GM23338 (cell line): ENCODE measurements at regions not wholly inside any gene's neighbourhood (a gene's known extent, or its start where the extent isn't known, plus 50 kb on each side); places are given as distances from the start of the nearest gene placed in this dataset.

Experiments used
- ATAC-seq: fragments of 200-7000 bp; cut with Tn5 transposase; 3 replicates; pipeline ENCODE4 v1.9.1; 2020
- DNase-seq: peaks from one replicate; pipeline ENCODE4 v3.0.0-alpha.2; 2015; ENCODE audit warnings: low spot score
- H2AFZ ChIP-seq: fragments of 200-600 bp; sonication (generic); 2 replicates; pipeline ENCODE4 v1.8.0; 2016; ENCODE audit warnings: antibody characterized with exemption, mild to moderate bottlenecking, moderate library complexity
- H3F3A ChIP-seq: fragments of 200-600 bp; sonication (generic); replicated peaks from 2 replicates; pipeline ENCODE4 v1.8.0; 2017; ENCODE audit warnings: antibody characterized with exemption, mixed run types, low read depth
- H3K27ac ChIP-seq: fragments of 200-600 bp; sonication (generic); 2 replicates; pipeline ENCODE4 v1.6.1; 2016; ENCODE audit warnings: low read depth
- H3K27me3 ChIP-seq: fragments of 200-600 bp; sonication (generic); 2 replicates; pipeline ENCODE4 v1.8.0; 2016; ENCODE audit warnings: mild to moderate bottlenecking, mixed run types, moderate library complexity; ENCODE audit not compliant: insufficient read depth
- H3K36me3 ChIP-seq: fragments of 200-600 bp; sonication (generic); 2 replicates; pipeline ENCODE4 v1.8.0; 2016; ENCODE audit warnings: mild to moderate bottlenecking; ENCODE audit not compliant: insufficient read depth
- H3K4me1 ChIP-seq: fragments of 200-600 bp; sonication (generic); 2 replicates; pipeline ENCODE4 v1.8.0; 2016; ENCODE audit warnings: mild to moderate bottlenecking, moderate library complexity; ENCODE audit not compliant: insufficient read depth
- H3K4me2 ChIP-seq: fragments of 200-600 bp; sonication (generic); 2 replicates; pipeline ENCODE4 v1.7.1; 2017; ENCODE audit warnings: mixed run types
- H3K4me3 ChIP-seq: fragments of 200-600 bp; sonication (generic); 2 replicates; pipeline ENCODE4 v1.6.1; 2016; ENCODE audit warnings: mixed run types
- H3K79me2 ChIP-seq: fragments of 200-600 bp; sonication (generic); replicated peaks from 2 replicates; pipeline ENCODE4 v1.8.0; 2017; ENCODE audit warnings: mild to moderate bottlenecking; ENCODE audit not compliant: insufficient read depth
- H3K9me2 ChIP-seq: fragments of 200-600 bp; sonication (generic); 2 replicates; pipeline ENCODE4 v1.8.0; 2017; ENCODE audit not compliant: insufficient read depth
- H4K20me1 ChIP-seq: fragments of 200-600 bp; sonication (generic); replicated peaks from 2 replicates; pipeline ENCODE4 v1.8.0; 2017; ENCODE audit warnings: mild to moderate bottlenecking; ENCODE audit not compliant: insufficient read depth
- H3K27ac Mint-ChIP-seq: 2 replicates; pipeline ENCODE4 v1.8.0; 2020; ENCODE audit warnings: inconsistent platforms, mild to moderate bottlenecking, moderate library complexity, mixed read lengths
- H3K27me3 Mint-ChIP-seq: 3 replicates; pipeline ENCODE4 v1.8.0; 2022; ENCODE audit warnings: low read depth, mild to moderate bottlenecking, moderate library complexity, mixed read lengths, inconsistent platforms; ENCODE audit not compliant: insufficient read depth, poor library complexity
- H3K36me3 Mint-ChIP-seq: 3 replicates; pipeline ENCODE4 v1.8.0; 2021; ENCODE audit warnings: low read depth, mild to moderate bottlenecking, inconsistent platforms, moderate library complexity, mixed read lengths
- H3K4me1 Mint-ChIP-seq: 3 replicates; pipeline ENCODE4 v1.8.0; 2020; ENCODE audit warnings: mild to moderate bottlenecking, inconsistent platforms, mixed read lengths
- H3K4me3 Mint-ChIP-seq: 3 replicates; pipeline ENCODE4 v1.8.0; 2021; ENCODE audit warnings: moderate library complexity, mild to moderate bottlenecking, inconsistent platforms, mixed read lengths
- H3K9me3 Mint-ChIP-seq: 3 replicates; pipeline ENCODE4 v1.8.0; 2020; ENCODE audit warnings: moderate library complexity, mild to moderate bottlenecking, inconsistent platforms, mixed read lengths
- CREB1 ChIP-seq: fragments of 250-450 bp; sonication (Bioruptor Pico); IDR thresholded peaks from 2 replicates; pipeline ENCODE4 v1.5.0; 2020; ENCODE audit warnings: low read depth, mild to moderate bottlenecking, moderate library complexity
- CTCF ChIP-seq, 2 experiments: fragments of 200-600 bp in 1 of 2; sonication (generic) in 1 of 2; conservative IDR thresholded peaks; 2 replicates each; pipeline versions ENCODE4 v1.5.1 to v1.6.1; 2016 to 2017; ENCODE audit warnings: antibody characterized with exemption in 2 of 2, low read depth in 2 of 2, mild to moderate bottlenecking in 2 of 2, moderate library complexity in 1 of 2
- ETS1 ChIP-seq: IDR thresholded peaks from 2 replicates; pipeline ENCODE4 v1.6.1; 2016; ENCODE audit warnings: antibody characterized with exemption
- EZH2phosphoT487 ChIP-seq: fragments of 200-600 bp; sonication (generic); IDR thresholded peaks from one replicate; pipeline ENCODE4 v1.8.1; 2018; ENCODE audit warnings: antibody characterized with exemption; ENCODE audit not compliant: unreplicated experiment
- JUNB ChIP-seq: IDR thresholded peaks from one replicate; pipeline ENCODE4 v1.6.1; 2016; ENCODE audit warnings: antibody characterized with exemption; ENCODE audit not compliant: unreplicated experiment
- NANOG ChIP-seq: IDR thresholded peaks from 2 replicates; pipeline ENCODE4 v1.6.1; 2016; ENCODE audit warnings: antibody characterized with exemption, borderline replicate concordance
- POLR2AphosphoS5 ChIP-seq: IDR thresholded peaks from 2 replicates; pipeline ENCODE4 v1.6.1; 2016; ENCODE audit warnings: antibody characterized with exemption, low read depth
- STAT1 ChIP-seq: IDR thresholded peaks from one replicate; pipeline ENCODE4 v1.6.1; 2016; ENCODE audit warnings: antibody characterized with exemption; ENCODE audit not compliant: unreplicated experiment
- ZNF114 ChIP-seq: fragments of 250-450 bp; sonication (Bioruptor Pico); IDR thresholded peaks from 2 replicates; pipeline ENCODE4 v1.5.0; 2020; ENCODE audit warnings: mild to moderate bottlenecking, moderate library complexity
- ZNF462 ChIP-seq: fragments of 250-450 bp; sonication (Bioruptor Pico); IDR thresholded peaks from 2 replicates; pipeline ENCODE4 v1.5.0; 2020; ENCODE audit warnings: mild to moderate bottlenecking, moderate library complexity
- TF ChIP-seq, protein P1 (sequence below): IDR thresholded peaks from one replicate; pipeline ENCODE4 v1.6.1; 2018; ENCODE audit warnings: antibody characterized with exemption; ENCODE audit not compliant: unreplicated experiment

DNA sequence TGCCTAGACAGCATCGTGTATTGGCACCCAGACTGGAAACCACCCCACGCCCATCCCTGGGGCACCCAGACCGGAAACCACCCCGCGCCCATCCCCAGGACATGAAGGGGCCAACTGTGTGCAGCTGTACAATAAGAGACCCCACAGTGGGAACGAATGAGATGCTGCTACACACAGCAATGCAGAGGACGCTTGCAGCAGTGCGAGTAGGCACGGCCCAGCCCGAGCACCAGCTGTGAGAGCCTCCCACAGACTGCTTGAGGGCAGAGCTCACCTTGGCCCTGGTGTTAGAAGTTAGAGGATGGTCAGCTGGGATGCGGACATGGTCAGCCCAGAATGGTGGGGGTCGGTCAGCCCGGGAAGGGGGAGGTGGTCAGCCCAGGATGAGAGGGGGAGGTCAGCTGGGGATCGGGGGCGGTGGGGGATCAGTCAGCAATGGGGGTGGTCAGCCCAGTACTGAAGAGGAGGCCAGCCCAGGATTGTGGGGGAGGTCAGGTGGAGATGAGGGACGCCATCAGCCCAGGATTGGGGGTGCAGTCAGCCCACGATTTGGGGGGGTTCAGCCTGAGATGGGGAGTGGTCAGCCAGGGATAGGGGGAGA, 340.0 kb downstream of the C16orf95 start:
- H3K4me1 ChIP-seq = no peaks in the 10 kb centered on the region

More for the DNA sequence above, 340.0 kb downstream of the C16orf95 start:
- Mint-ChIP-seq H3K4me3 (no peak overlapping the region), H3K4me1 (peaks cover 2% of the 10 kb centered on the region; the same call in 2 of the 3 replicates), H3K9me3 (peaks cover 4% of the 10 kb centered on the region; the same call in 2 of the 3 replicates), H3K36me3 (no peaks in the 10 kb centered on the region), H3K27me3 (no peaks in the 10 kb centered on the region), H3K27ac (no peak overlapping the region)
- Histone ChIP-seq H2AFZ (no peak overlapping the region), H3K36me3 (no peaks in the 10 kb centered on the region), H3K27me3 (no peaks in the 10 kb centered on the region), H4K20me1 (no peaks in the 10 kb centered on the region), H3K9me2 (0 out of 2 replicates have a peak, but pooled peaks cover 3% of the 10 kb centered on the region), H3K27ac (no peak overlapping the region), H3K4me3 (no peak overlapping the region), H3F3A (no peaks in the 10 kb centered on the region), H3K79me2 (no peaks in the 10 kb centered on the region), H3K4me2 (no peak overlapping the region)
- TF ChIP-seq ZNF462 (CRISPR knock-in tag) (no peak), JUNB (no peak), NANOG (no peak), STAT1 (no peak), CREB1 (CRISPR knock-in tag) (no peak), CTCF (conservative IDR thresholded peaks at IDR 0.05; ENCODE audit: low read depth in 2 of 2) (no peak), EZH2phosphoT487 (no peak), ZNF114 (CRISPR knock-in tag) (no peak), ETS1 (no peak), POLR2AphosphoS5 (no peak)
- TF ChIP-seq, protein P1, sequence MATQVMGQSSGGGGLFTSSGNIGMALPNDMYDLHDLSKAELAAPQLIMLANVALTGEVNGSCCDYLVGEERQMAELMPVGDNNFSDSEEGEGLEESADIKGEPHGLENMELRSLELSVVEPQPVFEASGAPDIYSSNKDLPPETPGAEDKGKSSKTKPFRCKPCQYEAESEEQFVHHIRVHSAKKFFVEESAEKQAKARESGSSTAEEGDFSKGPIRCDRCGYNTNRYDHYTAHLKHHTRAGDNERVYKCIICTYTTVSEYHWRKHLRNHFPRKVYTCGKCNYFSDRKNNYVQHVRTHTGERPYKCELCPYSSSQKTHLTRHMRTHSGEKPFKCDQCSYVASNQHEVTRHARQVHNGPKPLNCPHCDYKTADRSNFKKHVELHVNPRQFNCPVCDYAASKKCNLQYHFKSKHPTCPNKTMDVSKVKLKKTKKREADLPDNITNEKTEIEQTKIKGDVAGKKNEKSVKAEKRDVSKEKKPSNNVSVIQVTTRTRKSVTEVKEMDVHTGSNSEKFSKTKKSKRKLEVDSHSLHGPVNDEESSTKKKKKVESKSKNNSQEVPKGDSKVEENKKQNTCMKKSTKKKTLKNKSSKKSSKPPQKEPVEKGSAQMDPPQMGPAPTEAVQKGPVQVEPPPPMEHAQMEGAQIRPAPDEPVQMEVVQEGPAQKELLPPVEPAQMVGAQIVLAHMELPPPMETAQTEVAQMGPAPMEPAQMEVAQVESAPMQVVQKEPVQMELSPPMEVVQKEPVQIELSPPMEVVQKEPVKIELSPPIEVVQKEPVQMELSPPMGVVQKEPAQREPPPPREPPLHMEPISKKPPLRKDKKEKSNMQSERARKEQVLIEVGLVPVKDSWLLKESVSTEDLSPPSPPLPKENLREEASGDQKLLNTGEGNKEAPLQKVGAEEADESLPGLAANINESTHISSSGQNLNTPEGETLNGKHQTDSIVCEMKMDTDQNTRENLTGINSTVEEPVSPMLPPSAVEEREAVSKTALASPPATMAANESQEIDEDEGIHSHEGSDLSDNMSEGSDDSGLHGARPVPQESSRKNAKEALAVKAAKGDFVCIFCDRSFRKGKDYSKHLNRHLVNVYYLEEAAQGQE = no peak
- DNase-seq = no peak
- no peak for ATAC-seq
